ENCODE measurements at regions not wholly inside any gene's neighbourhood (a gene's known extent, or its start where the extent isn't known, plus 50 kb on each side); places are given as distances from the start of the nearest gene placed in this dataset.

DNA sequence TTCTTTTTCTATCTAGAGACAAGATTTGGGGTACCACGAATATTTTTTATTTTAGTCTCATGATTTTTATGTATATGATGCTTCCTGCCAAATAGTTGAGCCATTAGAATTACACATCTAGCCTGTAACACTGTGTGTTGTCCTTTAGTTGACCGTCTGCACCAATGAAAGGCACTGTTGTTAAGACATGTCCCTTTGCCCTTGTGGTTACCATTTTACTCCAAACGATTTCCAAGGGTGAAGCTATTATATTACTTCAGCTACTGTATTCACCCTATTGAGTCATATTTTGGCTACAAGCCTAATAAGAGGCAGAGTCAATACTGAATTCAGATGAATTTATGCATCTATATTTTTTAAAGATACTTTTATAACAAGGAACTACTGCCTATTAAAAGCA lies 207.6 kb downstream of the CETN3 start:
- no peak for DNase-seq (ENCODE audit: extremely low read depth in 1 of 2, low read depth in 1 of 2)

GRCh38 chr5:90193185-90193822 lies 216.3 kb downstream of the CETN3 start:
- DNase-seq (ENCODE audit: extremely low read depth in 1 of 2, low read depth in 1 of 2), result no peak

DNA sequence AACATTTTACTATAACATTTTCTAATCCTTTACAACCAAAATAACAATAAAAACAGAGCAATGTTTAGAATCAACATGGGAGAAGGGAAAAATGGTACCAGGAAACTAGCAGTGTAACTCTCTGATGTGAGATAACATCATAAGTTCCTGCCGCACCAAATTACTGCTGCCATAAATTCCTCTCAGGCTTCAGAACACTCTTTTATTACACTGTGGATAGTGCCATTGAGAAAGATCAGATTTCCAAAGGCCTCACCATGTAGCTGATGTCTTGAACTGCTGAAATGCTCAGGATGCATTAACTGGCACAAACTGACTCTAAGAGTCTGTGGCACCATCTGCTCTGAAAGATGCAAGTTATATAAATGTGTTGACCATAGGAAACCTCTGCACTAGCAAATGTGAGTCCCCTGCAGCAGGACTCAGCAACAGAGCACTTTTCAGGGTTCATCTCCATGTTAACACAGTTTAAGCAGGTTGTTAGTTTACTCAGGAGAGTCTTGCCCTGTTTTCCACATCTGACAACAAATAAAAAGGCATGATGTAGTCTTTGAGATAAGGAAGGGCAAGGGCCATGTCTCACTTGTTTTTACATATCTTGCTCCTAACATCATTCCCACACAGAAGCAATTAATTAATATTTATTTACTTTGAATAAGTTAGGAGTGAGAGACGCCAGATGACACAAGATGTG lies 218.1 kb downstream of the CETN3 start:
- DNase-seq (ENCODE audit: extremely low read depth in 1 of 2, low read depth in 1 of 2), result no peak

DNA sequence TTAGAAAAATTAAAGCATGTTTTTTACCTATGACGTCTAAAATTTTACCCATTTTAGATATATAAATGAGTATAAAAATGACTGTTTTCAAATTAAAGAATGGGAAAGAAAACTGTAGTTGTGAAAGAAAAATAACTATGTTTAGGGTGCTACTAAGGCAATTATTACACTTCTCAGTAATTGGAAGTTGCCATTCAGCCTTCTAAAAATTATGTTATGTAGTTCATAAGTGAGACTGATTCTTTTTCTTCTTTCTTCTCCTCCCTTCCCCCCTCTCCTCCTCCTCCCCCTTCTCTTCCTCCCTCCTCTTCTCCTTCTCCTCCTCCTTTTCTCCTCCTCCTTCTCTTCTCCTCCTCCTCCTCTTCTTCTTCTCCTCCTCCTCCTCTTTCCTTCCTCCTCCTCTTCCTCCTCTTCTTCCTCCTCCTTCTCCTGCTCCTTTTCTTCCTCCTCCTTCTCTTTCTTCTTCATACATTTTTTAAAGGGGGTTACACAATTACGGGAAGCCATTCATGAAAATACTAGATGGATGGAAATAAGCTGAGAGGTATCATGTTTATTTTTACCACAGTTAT lies 223.6 kb downstream of the CETN3 start:
- DNase-seq (ENCODE audit: extremely low read depth in 1 of 2, low read depth in 1 of 2), result no peak

DNA sequence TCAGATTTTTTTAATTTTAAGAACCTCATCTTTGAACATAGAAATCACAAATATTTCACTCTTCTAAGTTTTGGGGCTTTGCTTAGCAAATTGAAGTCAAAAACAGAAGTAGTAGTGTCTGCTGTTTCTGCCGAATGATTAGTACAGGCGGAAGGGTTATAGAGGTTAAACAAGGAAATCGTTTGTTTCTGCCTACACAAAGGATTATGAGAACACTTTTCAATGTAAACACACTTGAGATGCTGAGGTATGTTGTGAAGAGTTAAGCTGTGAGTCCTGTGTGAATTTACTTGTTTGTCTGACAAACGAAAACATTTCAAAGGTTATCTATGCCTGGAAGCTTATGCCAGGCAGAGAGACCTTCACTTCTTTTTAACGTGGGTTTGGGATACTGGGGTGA lies 224.8 kb downstream of the CETN3 start:
- DNase-seq (ENCODE audit: extremely low read depth in 1 of 2, low read depth in 1 of 2), result no peak

DNA sequence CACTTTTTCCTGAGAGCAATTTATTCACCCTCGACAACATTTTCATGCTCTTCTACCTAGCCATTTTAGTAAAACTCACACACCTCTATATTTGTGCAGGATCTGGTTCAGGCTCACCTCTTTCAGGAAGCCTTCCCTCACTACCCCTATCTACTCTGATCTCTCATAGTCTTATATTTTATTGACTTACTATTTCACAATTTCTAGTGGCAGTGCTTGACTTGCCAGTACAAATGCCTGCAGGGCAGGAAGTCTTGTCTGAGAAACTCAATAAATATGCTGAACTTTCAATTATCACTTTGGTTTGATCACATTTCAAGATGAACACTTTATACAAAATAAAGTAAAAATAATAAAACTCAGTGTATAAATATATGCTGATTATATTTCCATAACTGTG lies 226.8 kb downstream of the CETN3 start:
- DNase-seq (ENCODE audit: extremely low read depth in 1 of 2, low read depth in 1 of 2), result no peak

DNA sequence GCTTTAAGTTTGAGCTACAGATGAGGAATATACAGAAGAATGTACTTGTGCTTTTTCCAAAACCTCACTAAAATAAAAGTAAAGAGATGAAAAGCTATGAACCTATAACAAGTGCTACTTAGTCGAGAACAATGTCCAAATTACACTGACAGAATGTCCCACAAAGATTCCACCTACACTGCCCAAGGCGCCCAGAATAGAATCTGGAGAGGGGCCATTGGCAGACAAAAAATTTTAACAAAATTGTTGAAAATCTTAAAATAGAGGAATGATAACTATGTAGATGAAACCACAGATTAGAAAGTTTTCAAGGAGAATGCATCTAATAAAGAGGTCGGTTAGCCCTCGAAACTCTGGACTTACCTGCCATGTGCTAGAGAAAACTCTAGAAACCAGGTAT lies 235.3 kb downstream of the CETN3 start:
- no peak for DNase-seq (ENCODE audit: extremely low read depth in 1 of 2, low read depth in 1 of 2)

- DNase-seq (ENCODE audit: extremely low read depth in 1 of 2, low read depth in 1 of 2), result no peak
Measured at GRCh38 chr5:90173299-90174030, 236.1 kb downstream of the CETN3 start.

DNA sequence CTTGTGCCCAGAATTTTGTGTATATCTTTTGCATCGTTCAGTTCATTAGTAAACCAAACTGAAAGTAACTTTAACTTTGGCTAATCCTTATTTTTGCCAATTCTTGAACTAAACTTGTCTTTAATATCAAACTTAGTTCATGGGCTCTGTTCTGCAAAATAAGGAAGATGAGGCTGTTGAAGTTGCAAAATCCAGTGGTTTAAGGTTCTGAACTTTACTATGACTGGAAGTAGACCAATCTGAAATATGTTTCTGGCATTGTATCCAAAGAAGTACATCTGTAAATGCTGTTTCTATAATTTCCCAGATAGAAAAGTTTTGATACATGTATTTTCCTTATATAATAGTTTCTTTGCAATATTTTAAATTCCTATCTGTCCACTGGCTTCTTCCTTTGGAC lies 238.1 kb downstream of the CETN3 start:
- no peak for DNase-seq (ENCODE audit: extremely low read depth in 1 of 2, low read depth in 1 of 2)

DNA sequence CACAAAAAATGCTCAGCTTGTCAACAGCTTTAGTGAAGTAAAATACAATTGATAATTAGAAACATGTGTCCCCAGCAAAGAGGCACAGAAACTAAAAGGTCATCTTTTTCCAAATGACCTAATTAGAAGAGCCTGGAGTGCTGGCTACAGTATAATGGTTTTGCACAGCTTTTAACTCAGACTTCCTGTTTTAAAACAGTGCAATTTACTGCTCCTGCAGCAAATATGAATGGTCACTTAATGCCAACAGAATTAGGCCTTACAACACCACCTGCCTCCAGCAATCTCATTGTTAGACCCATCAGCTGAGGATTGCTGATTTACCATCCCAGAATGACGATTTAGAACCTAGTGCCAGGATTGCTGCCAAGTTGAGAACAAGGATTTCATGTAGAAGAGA lies 239.3 kb downstream of the CETN3 start:
- DNase-seq (ENCODE audit: extremely low read depth in 1 of 2, low read depth in 1 of 2), result no peak

- no peak for DNase-seq (ENCODE audit: extremely low read depth in 1 of 2, low read depth in 1 of 2)
Measured at GRCh38 chr5:90169078-90169477, 240.5 kb downstream of the CETN3 start.

- DNase-seq (ENCODE audit: extremely low read depth in 1 of 2, low read depth in 1 of 2), result no peak
Measured at GRCh38 chr5:90168399-90168798, 241.2 kb downstream of the CETN3 start.

GRCh38 chr5:90166816-90167215 lies 242.7 kb downstream of the CETN3 start:
- no peak for DNase-seq (ENCODE audit: extremely low read depth in 1 of 2, low read depth in 1 of 2)

DNA sequence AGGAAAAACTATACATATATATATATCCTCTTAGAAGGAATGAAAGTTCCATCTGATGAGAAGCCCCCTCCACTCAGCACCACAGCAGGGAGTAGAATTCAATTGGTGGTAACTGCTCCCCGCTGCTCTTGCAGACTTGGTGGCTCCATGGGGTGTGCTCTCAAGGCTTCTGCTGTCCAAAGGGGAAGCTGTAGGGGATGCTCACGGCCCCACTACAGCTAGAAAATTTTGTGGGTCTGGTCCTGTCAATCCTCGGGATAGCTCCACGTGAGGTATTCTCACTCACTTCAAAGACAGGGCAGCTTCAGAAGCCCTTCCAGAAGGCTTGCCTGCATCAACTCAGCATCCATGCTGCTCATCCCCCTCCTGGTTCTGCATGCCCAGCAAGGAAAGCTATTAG lies 247.2 kb downstream of the CETN3 start:
- no peak for DNase-seq (ENCODE audit: extremely low read depth in 1 of 2, low read depth in 1 of 2)

DNA sequence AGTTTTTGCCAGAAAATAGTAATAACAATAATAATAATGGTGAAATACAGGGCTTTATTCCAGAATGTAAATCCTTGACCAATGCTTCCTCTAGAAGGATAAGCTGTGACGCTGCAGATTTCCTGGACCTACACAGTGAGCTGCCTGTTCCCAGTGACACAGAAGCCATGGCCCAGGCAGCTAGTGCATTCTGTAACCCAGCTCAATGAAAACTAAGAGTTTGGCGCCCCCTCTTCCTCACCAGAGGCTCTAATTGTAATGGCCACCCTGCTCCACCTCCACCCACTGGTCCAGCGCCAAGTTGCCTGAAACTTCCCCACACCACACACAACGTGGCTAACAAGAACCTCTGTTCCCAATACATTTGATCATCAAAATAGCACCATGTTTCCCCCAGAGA lies 248.1 kb downstream of the CETN3 start:
- DNase-seq (ENCODE audit: extremely low read depth in 1 of 2, low read depth in 1 of 2), result no peak

DNA sequence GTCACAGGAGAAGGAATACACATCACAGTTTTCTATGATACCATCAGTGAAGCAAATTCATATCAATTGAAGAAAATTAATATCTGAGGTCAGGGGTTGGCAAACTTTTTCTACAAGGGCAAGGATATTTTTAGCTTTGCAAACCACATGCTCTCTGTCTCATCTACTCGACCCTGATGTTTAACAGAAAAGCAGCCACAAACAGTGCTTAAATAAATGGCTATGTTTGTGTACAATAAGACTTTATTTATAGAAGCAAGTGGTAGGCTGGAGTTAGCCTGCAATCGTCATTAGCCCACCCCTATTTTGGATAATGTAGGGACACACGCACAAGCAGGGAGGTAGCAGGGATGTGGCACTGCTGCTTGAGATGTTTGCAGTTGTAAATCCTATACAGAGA lies 251.4 kb downstream of the CETN3 start:
- no peak for DNase-seq (ENCODE audit: extremely low read depth in 1 of 2, low read depth in 1 of 2)

DNA sequence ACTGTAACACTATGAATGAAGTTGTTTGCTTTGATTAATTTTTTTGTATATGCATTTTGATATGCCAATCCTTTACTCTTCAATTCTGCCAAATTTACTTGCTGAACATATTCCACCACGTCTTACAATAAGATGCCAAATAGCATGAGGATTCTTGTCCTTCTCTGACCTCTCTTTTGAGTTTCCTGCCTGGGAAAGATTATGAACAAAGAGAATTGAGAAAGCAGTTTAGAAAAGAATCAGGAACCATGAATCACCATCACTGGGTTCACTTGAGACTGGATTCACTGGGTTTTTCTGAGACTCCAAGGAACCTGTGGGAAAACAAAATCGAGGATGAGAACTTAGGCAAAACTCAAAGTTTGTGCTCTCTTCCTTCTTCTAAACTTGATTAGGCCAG lies 256.5 kb downstream of the CETN3 start:
- no peak for DNase-seq (ENCODE audit: extremely low read depth in 1 of 2, low read depth in 1 of 2)

DNA sequence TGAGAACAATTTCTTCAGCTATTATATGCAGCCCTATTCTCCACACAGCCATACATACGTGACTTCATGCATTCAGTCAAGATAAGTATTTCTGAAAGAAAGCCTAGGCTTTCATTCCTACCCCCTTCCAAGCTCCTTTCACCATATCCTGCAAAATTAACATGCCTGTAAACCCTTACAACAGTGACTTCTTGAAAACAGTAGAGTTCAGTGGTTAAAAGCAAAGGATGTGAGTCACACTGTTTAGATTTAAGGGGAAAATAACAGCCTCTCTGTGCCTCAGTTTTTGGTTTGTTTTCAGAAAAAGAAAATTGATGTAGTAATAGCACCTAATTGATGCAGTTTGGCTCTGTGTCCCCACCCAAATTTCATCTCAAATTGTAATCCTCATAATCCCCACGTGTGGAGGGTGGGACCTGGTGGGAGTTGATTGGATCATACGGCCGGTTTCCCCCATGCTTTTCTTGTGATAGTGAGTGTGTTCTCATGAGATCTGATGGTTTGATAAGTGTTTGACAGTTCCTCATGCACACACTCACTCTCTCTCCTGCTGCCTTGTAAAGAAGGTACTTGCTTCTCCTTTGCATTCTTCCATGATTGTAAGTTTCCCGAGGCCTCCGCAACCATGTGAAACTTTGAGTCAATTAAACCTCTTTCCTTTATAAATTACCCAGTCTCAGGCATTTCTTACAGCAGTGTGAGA lies 264.8 kb downstream of the CETN3 start:
- no peak for DNase-seq (ENCODE audit: extremely low read depth in 1 of 2, low read depth in 1 of 2)

DNA sequence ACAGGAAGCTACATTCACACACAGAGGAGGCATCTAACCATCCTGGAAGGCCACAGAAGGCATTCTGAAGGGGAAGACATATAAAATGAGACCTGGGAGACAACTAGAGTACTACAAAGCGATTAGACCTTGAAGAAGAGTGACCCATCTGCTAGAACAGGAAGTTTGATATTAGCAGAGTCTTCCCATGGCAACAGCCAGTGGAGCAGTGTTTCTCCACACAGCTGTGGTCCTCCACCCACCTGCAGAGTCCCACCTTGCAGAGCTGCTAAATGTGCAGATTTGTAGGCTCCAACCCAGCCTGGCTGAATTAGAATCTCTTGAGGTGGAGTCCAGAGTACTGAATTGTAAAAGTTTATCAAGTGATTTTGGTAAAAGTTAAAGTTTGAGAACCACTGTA lies 267.0 kb downstream of the CETN3 start:
- DNase-seq (ENCODE audit: extremely low read depth in 1 of 2, low read depth in 1 of 2), result no peak

- no peak for DNase-seq (ENCODE audit: extremely low read depth in 1 of 2, low read depth in 1 of 2)
Measured at GRCh38 chr5:90141984-90142383, 267.6 kb downstream of the CETN3 start.

GRCh38 chr5:90136952-90137528 lies 272.5 kb downstream of the CETN3 start:
- DNase-seq (ENCODE audit: extremely low read depth in 1 of 2, low read depth in 1 of 2), result no peak

Data from activated CD8-positive, alpha-beta memory T cell treated with anti-CD3 and anti-CD28 coated beads for 1 hour (primary cell).